ENCODE measurements at regions not wholly inside any gene's neighbourhood (a gene's known extent, or its start where the extent isn't known, plus 50 kb on each side); places are given as distances from the start of the nearest gene placed in this dataset.

GRCh38 chr2:78614726-78615125, 410.8 kb upstream of the REG3G start:
- no peak overlapping the region for H2BK120ac ChIP-seq (ENCODE audit: low read depth, low read length, poor library complexity, severe bottlenecking)
- H3K56ac ChIP-seq (ENCODE audit: insufficient read length, low read depth, low read length) = no peak overlapping the region
- H2BK5ac ChIP-seq (ENCODE audit: insufficient read length, low read length) = no peak overlapping the region
- Mint-ChIP-seq H3K9me3 (no peaks in the 10 kb centered on the region), H3K27me3 (ENCODE audit: low read depth) (no peaks in the 10 kb centered on the region), H3K36me3 (ENCODE audit: insufficient read depth in 1 of 3, low read depth in 3 of 3) (no peaks in the 10 kb centered on the region), H3K4me3 (no peak overlapping the region), H3K27ac (no peak overlapping the region), H3K4me1 (no peaks in the 10 kb centered on the region)
- no peak overlapping the region for H3K27ac ChIP-seq (ENCODE audit: insufficient read length, low read depth, low read length)
- no peaks in the 10 kb centered on the region for H3K23me2 ChIP-seq (ENCODE audit: insufficient read length, low read depth, low read length, poor library complexity, severe bottlenecking)
- H3T11ph ChIP-seq (ENCODE audit: low read length) = no peak overlapping the region
- no peak for TF ChIP-seq CTCF (conservative IDR thresholded peaks at IDR 0.05)
- H3K4me2 ChIP-seq (ENCODE audit: insufficient read depth, insufficient read length, low read length) = no peak overlapping the region
- no peak overlapping the region for H2BK15ac ChIP-seq (ENCODE audit: low read depth, low read length)
- H3K4me1 ChIP-seq (ENCODE audit: insufficient read depth, low read length) = no peaks in the 10 kb centered on the region
- H3K9me3 ChIP-seq (ENCODE audit: control insufficient read depth, low read depth, low read length) = no peaks in the 10 kb centered on the region
- H4K8ac ChIP-seq (replicated peaks; ENCODE audit: insufficient read length, low read depth, low read length) = no peak overlapping the region
- H3K9ac ChIP-seq (ENCODE audit: extremely low read depth, insufficient read length, low read length) = no peak overlapping the region
- no peak overlapping the region for H2AK5ac ChIP-seq (ENCODE audit: insufficient read length, low read length)
- H3K79me1 ChIP-seq (ENCODE audit: insufficient read depth, low read depth, low read length, poor library complexity, severe bottlenecking) = no peaks in the 10 kb centered on the region
- H2AFZ ChIP-seq (ENCODE audit: low read length) = no peak overlapping the region
- H3K79me2 ChIP-seq (ENCODE audit: insufficient read depth, low read length) = no peaks in the 10 kb centered on the region
- no peak for DNase-seq
- H4K5ac ChIP-seq (ENCODE audit: insufficient read length, low read depth, low read length) = no peak overlapping the region
- no peak overlapping the region for H3K18ac ChIP-seq (ENCODE audit: insufficient read length, low read depth, low read length)
- no peak overlapping the region for H2BK12ac ChIP-seq (ENCODE audit: insufficient read length, low read depth, low read length)
- H3K27me3 ChIP-seq (ENCODE audit: insufficient read depth, low read length) = no peaks in the 10 kb centered on the region
- H2BK20ac ChIP-seq (ENCODE audit: low read depth, low read length, poor library complexity, severe bottlenecking) = no peak overlapping the region
- no CpG with 5 or more reads among the region's 1 CpG for WGBS (ENCODE audit: extremely low coverage, insufficient read length, low lambda C conversion rate)
- no peaks in the 10 kb centered on the region for H4K20me1 ChIP-seq (ENCODE audit: control insufficient read depth, insufficient read depth, insufficient read length)
- H3K4ac ChIP-seq (ENCODE audit: low read depth, low read length) = no peak overlapping the region
- H4K91ac ChIP-seq (ENCODE audit: insufficient read length, low read depth, low read length) = no peak overlapping the region
- H3K14ac ChIP-seq (ENCODE audit: insufficient read depth, low read length) = no peak overlapping the region
- H3K23ac ChIP-seq (ENCODE audit: insufficient read length, low read depth, low read length) = no peak overlapping the region

Measured in H9 (cell line).